Epithelial cell of proximal tubule (primary cell): ENCODE measurements at regions not wholly inside any gene's neighbourhood (a gene's known extent, or its start where the extent isn't known, plus 50 kb on each side); places are given as distances from the start of the nearest gene placed in this dataset.
A peak's percentile ranks its signal among the peaks of the same experiment; 100 is the strongest.

Experiments
- DNase-seq: peaks from one replicate; pipeline ENCODE4 v3.0.0-alpha.2; 2011; ENCODE audit warnings: low read depth
- H3K4me3 ChIP-seq: 2 replicates; pipeline ENCODE4 v1.5.1; 2011; ENCODE audit warnings: low read depth, mild to moderate bottlenecking, low read length
- CTCF ChIP-seq: conservative IDR thresholded peaks from 2 replicates; pipeline ENCODE4 v1.5.1; 2012; ENCODE audit warnings: low read depth, mild to moderate bottlenecking, low read length

- DNase-seq, result no peak
- no peak for TF ChIP-seq CTCF
- no peak overlapping the region for H3K4me3 ChIP-seq
Observed at GRCh38 chr5:106545325-106545724, 1125.4 kb downstream of the EFNA5 start.

GRCh38 chr5:106543330-106543729 is 1127.4 kb downstream of the EFNA5 start:
- no peak overlapping the region for H3K4me3 ChIP-seq
- DNase-seq, result no peak
- TF ChIP-seq CTCF, result no peak

DNA sequence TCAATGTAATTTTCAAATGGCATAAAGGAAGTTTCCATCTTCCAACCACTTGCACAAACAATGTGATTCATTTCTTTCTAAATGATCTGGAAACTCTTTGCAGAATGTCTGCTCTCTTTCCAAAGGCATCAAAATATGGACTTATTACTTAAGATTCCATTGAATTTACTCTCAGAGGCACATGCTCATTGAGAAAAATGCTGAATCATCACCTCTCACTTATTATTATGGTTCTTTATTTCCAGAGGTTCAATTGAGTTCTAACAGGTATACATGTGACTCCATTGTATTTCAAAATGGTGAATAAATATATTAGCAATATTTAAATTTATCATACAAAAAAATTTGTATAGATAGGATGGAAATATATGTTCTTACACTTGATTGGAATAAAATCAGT is 1140.6 kb downstream of the EFNA5 start:
- no peak for TF ChIP-seq CTCF
- H3K4me3 ChIP-seq, result no peak overlapping the region
- DNase-seq, result no peak

GRCh38 chr5:106525438-106525837 is 1145.3 kb downstream of the EFNA5 start:
- no peak overlapping the region for H3K4me3 ChIP-seq
- no peak for TF ChIP-seq CTCF
- DNase-seq, result no peak

- TF ChIP-seq CTCF, result no peak
- DNase-seq, result no peak
- no peak overlapping the region for H3K4me3 ChIP-seq
Observed at GRCh38 chr5:106523852-106524251, 1146.9 kb downstream of the EFNA5 start.

GRCh38 chr5:106522296-106522695 is 1148.4 kb downstream of the EFNA5 start:
- no peak for DNase-seq
- H3K4me3 ChIP-seq, result no peak overlapping the region
- TF ChIP-seq CTCF, result no peak

DNA sequence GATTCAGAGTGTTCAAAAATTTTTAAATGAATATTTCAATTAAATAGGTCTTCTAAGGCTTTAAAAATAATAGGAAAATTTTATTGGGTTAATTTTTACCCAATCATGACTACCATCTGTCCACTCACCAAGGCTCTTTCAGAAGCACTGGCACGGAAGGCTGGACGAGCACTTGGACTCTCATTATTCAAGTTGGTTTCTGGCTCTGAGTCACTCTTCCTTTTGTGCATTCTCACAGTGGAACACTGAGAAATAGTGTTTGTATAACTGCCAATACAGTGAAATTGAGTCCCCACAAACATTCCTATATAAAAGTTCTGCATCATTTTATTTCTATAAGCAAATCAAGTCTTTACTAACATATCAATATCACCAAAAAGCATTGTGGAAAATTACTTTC is 1149.0 kb downstream of the EFNA5 start:
- no peak overlapping the region for H3K4me3 ChIP-seq
- peak; percentile 70 for DNase-seq
- TF ChIP-seq CTCF, result no peak
